Astrocyte (in vitro differentiated cells and primary cell): ENCODE measurements at regions not wholly inside any gene's neighbourhood (a gene's known extent, or its start where the extent isn't known, plus 50 kb on each side); places are given as distances from the start of the nearest gene placed in this dataset.

ENCODE experiments used
- EZH2 ChIP-seq: IDR thresholded peaks from 2 replicates; pipeline ENCODE4 v1.6.1; 2012; ENCODE audit warnings: mild to moderate bottlenecking, low read length, inconsistent platforms; ENCODE audit not compliant: insufficient read depth
- TF ChIP-seq, protein P1 (sequence below): IDR thresholded peaks from 2 replicates; pipeline ENCODE4 v1.5.1; 2011; ENCODE audit warnings: low read depth, mild to moderate bottlenecking, inconsistent platforms, low read length, moderate library complexity; ENCODE audit not compliant: insufficient read depth

DNA sequence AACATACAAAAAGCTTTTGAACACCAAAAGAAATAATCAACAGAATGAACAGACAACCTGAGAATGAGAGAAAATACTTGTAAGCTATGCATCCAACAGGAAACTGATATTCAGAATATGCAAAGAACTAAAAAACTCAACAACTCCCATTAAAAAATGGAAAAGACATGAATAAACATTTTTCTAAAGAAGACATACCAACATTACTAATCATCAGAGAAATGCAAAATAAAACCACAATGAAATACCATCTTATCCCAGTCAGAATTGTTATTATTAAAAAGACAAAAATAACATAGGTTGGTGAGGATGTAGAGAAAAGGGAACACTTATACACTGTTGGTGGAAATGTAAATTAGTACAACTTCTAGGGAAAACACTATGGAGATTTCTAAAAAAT lies 1161.9 kb downstream of the PCDH19 start:
- TF ChIP-seq, protein P1, sequence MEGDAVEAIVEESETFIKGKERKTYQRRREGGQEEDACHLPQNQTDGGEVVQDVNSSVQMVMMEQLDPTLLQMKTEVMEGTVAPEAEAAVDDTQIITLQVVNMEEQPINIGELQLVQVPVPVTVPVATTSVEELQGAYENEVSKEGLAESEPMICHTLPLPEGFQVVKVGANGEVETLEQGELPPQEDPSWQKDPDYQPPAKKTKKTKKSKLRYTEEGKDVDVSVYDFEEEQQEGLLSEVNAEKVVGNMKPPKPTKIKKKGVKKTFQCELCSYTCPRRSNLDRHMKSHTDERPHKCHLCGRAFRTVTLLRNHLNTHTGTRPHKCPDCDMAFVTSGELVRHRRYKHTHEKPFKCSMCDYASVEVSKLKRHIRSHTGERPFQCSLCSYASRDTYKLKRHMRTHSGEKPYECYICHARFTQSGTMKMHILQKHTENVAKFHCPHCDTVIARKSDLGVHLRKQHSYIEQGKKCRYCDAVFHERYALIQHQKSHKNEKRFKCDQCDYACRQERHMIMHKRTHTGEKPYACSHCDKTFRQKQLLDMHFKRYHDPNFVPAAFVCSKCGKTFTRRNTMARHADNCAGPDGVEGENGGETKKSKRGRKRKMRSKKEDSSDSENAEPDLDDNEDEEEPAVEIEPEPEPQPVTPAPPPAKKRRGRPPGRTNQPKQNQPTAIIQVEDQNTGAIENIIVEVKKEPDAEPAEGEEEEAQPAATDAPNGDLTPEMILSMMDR, result no peak
- TF ChIP-seq EZH2, result no peak
